ENCODE measurements at regions not wholly inside any gene's neighbourhood (a gene's known extent, or its start where the extent isn't known, plus 50 kb on each side); places are given as distances from the start of the nearest gene placed in this dataset.

- ChIA-PET POLR2A (no interaction called here), CTCF (ENCODE audit: low intra/inter-chr PET ratio, low total read pairs) (no interaction called here)
- in situ Hi-C loops (cut with HindIII; ENCODE audit: extremely low pct_ligation_motif_present, low pct_unique_long_range_greater_than_20kb), result no loop called here
- DNase-seq (ENCODE audit: low spot score) (no peak), ATAC-seq (peak; percentile 42; the same call in 2 of the 3 replicates), FAIRE-seq (no peak)
- Histone ChIP-seq H3K9me3 (ENCODE audit: low read length) (no peaks in the 10 kb centered on the region), H3K27me3 (ENCODE audit: control insufficient read depth in 1 of 2, insufficient read depth in 2 of 2, low read length in 2 of 2) (no peaks in the 10 kb centered on the region; a peak in 1 of 5 replicates), H3K4me2 (ENCODE audit: low read depth, low read length) (peak overlapping the region; percentile 35), H2AFZ (ENCODE audit: low read length) (no peak overlapping the region), H3K79me2 (ENCODE audit: insufficient read depth, low read length) (no peaks in the 10 kb centered on the region), H3K4me1 (ENCODE audit: insufficient read depth, low read length) (peaks cover 26% of the 10 kb centered on the region), H3K36me3 (replicated peaks in 1 of 2; ENCODE audit: control insufficient read depth in 1 of 2, insufficient read depth in 2 of 2, low read length in 2 of 2) (no peaks in the 10 kb centered on the region), H3K9ac (ENCODE audit: insufficient read depth, low read depth, low read length) (no peak overlapping the region), H4K20me1 (ENCODE audit: insufficient read depth, low read length) (no peaks in the 10 kb centered on the region), H3K4me3 (replicated peaks in 1 of 3; ENCODE audit: insufficient read depth in 1 of 3, low read depth in 2 of 3, low read length in 3 of 3) (no peak overlapping the region), H3K27ac (ENCODE audit: extremely low read length, insufficient read depth, low read length) (no peak overlapping the region)
- 3% methylated on average over 2 of the region's 2 CpGs for WGBS (ENCODE audit: low lambda C conversion rate)
- intact Hi-C loops (cut with micrococcal nuclease; ENCODE audit: unreplicated experiment), result no loop called here
- BruUV-seq (replicated peaks), result no TSS peak
- no peak for TF ChIP-seq ZNF256 (CRISPR knock-in tag; conservative IDR thresholded peaks at IDR 0.05)
- no peak for TF ChIP-seq GMEB2 (CRISPR knock-in tag; IDR thresholded peaks at IDR 0.05; ENCODE audit: low read depth)
- no peak for TF ChIP-seq MAX (IDR thresholded peaks at IDR 0.05)
- TF ChIP-seq KLF9 (CRISPR knock-in tag; IDR thresholded peaks at IDR 0.05; ENCODE audit: low read depth), result no peak
- TF ChIP-seq RFX1 (IDR thresholded peaks at IDR 0.05), result no peak
- TF ChIP-seq TAF1 (CRISPR knock-in tag; IDR thresholded peaks at IDR 0.05), result no peak
- TF ChIP-seq MXD3 (CRISPR knock-in tag; IDR thresholded peaks at IDR 0.05), result no peak
- no peak for TF ChIP-seq CSRNP2 (CRISPR knock-in tag; conservative IDR thresholded peaks at IDR 0.05; ENCODE audit: low read depth)
- no peak for TF ChIP-seq ZNF275 (CRISPR knock-in tag; IDR thresholded peaks at IDR 0.05; ENCODE audit: borderline replicate concordance)
- no peak for TF ChIP-seq ZNF280B (CRISPR knock-in tag; IDR thresholded peaks at IDR 0.05; ENCODE audit: borderline replicate concordance)
- TF ChIP-seq NR2F1 (CRISPR knock-in tag; IDR thresholded peaks at IDR 0.05), result 0 out of 4 replicates have a peak, but pooled peaks of 1 of the 2 experiments have one; percentile 22
- no peak for TF ChIP-seq MIXL1 (CRISPR knock-in tag; IDR thresholded peaks at IDR 0.05)
- no peak for TF ChIP-seq ASH2L (IDR thresholded peaks at IDR 0.05; ENCODE audit: insufficient read length, low read depth, low read length)
- no peak for TF ChIP-seq ZNF260 (CRISPR knock-in tag; IDR thresholded peaks at IDR 0.05; ENCODE audit: borderline replicate concordance, low read depth)
- no peak for TF ChIP-seq ZNF414 (CRISPR knock-in tag; IDR thresholded peaks at IDR 0.05)
- no peak for TF ChIP-seq ZBTB33 (CRISPR knock-in tag; IDR thresholded peaks at IDR 0.05)
Measured at GRCh38 chr17:15893658-15894024, 51.3 kb upstream of the ADORA2B start.
